GM21447 (cell line): ENCODE measurements at regions not wholly inside any gene's neighbourhood (a gene's known extent, or its start where the extent isn't known, plus 50 kb on each side); places are given as distances from the start of the nearest gene placed in this dataset.
"Not testable (repeated sequence)": the region's sequence is repeated elsewhere in the genome, so short reads cannot be mapped to it uniquely, and the experiment has no call there.

Experiments
- ATAC-seq: cut with Tn5 transposase; IDR thresholded peaks from one replicate; pipeline ENCODE4 v1.9.1; 2021; ENCODE audit not compliant: unreplicated experiment

GRCh38 chr2:239820836-239821693, 204.1 kb downstream of the NDUFA10 start:
- ATAC-seq = no peak

- no peak for ATAC-seq
Measured at GRCh38 chr2:239819974-239820555, 205.1 kb downstream of the NDUFA10 start.

- ATAC-seq = no peak
Measured at GRCh38 chr2:239819091-239819973, 205.8 kb downstream of the NDUFA10 start.

GRCh38 chr2:239818531-239819011, 206.6 kb downstream of the NDUFA10 start:
- ATAC-seq = no peak

- no peak for ATAC-seq
Measured at GRCh38 chr2:239818086-239818485, 207.1 kb downstream of the NDUFA10 start.

- ATAC-seq = not testable (repeated sequence)
Measured at GRCh38 chr2:239817468-239818031, 207.6 kb downstream of the NDUFA10 start.

GRCh38 chr2:239816576-239817467, 208.3 kb downstream of the NDUFA10 start:
- ATAC-seq = no peak

GRCh38 chr2:239815671-239816070, 209.5 kb downstream of the NDUFA10 start:
- no peak for ATAC-seq

GRCh38 chr2:239814861-239815601, 210.1 kb downstream of the NDUFA10 start:
- no peak for ATAC-seq

GRCh38 chr2:239814116-239814860, 210.9 kb downstream of the NDUFA10 start:
- no peak for ATAC-seq

- ATAC-seq = no peak
Measured at GRCh38 chr2:239813261-239814115, 211.7 kb downstream of the NDUFA10 start.

- no peak for ATAC-seq
Measured at GRCh38 chr2:239811806-239812560, 213.2 kb downstream of the NDUFA10 start.

- no peak for ATAC-seq
Measured at GRCh38 chr2:239811111-239811781, 213.9 kb downstream of the NDUFA10 start.

GRCh38 chr2:239809391-239809790, 215.8 kb downstream of the NDUFA10 start:
- no peak for ATAC-seq

GRCh38 chr2:239807568-239807967, 217.6 kb downstream of the NDUFA10 start:
- no peak for ATAC-seq

- ATAC-seq = no peak
Measured at GRCh38 chr2:239806758-239807434, 218.2 kb downstream of the NDUFA10 start.
